ENCODE measurements at regions not wholly inside any gene's neighbourhood (a gene's known extent, or its start where the extent isn't known, plus 50 kb on each side); places are given as distances from the start of the nearest gene placed in this dataset.

DNA sequence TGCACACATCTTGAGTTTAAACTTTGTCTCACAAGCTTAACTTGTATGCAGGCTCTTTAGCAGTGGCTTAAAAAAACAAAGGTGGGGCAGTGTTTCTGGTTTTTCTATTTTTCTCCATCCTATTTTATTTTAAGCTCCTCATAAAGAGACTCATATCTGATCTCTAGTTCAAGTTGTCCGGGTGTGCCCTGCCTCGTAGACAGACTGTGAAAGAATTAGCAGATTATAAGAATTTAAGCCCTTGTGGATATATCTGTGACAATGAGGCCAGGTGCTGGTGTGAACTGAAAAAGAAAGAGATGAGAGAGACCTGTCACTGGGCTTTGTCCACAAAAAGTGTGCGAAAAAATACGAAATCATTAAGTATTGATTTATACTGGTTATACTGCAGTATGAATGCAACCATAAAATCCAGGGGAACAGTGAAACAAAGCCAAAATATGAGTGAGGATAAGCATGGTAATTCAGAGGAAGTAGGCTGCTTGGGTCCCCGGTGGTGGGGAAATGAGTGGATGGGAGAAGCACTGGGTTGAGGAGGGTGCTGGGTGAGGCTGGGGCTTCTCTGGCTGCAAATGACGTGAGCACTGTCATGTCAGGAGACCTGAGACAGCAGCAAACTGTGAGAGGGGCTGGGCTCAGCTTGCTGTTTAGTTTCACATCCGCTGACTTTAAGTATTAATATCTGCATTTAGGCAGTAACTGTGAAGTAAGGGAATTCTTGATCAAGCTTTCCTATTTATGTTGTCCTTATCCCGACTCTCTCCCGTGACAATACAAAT is 179.7 kb upstream of the ANKRD55 start:
- no peak overlapping the region for H3K4me3 ChIP-seq (ENCODE audit: insufficient read depth, low read length)
- H3K27me3 ChIP-seq (ENCODE audit: insufficient read depth, low read length) = peaks cover 7% of the 10 kb centered on the region
- no peaks in the 10 kb centered on the region for H4K20me1 ChIP-seq (ENCODE audit: insufficient read depth, low read length)
- TF ChIP-seq, protein P1, sequence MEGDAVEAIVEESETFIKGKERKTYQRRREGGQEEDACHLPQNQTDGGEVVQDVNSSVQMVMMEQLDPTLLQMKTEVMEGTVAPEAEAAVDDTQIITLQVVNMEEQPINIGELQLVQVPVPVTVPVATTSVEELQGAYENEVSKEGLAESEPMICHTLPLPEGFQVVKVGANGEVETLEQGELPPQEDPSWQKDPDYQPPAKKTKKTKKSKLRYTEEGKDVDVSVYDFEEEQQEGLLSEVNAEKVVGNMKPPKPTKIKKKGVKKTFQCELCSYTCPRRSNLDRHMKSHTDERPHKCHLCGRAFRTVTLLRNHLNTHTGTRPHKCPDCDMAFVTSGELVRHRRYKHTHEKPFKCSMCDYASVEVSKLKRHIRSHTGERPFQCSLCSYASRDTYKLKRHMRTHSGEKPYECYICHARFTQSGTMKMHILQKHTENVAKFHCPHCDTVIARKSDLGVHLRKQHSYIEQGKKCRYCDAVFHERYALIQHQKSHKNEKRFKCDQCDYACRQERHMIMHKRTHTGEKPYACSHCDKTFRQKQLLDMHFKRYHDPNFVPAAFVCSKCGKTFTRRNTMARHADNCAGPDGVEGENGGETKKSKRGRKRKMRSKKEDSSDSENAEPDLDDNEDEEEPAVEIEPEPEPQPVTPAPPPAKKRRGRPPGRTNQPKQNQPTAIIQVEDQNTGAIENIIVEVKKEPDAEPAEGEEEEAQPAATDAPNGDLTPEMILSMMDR (IDR thresholded peaks at IDR 0.05; ENCODE audit: extremely low read depth, low read depth, low read length) = no peak
- H3K4me1 ChIP-seq (ENCODE audit: insufficient read depth, low read length) = peaks cover 10% of the 10 kb centered on the region
- no peaks in the 10 kb centered on the region for H3K9me3 ChIP-seq (ENCODE audit: low read depth, low read length)
- H3K36me3 ChIP-seq (ENCODE audit: insufficient read depth, low read length) = no peaks in the 10 kb centered on the region
- peak overlapping the region; percentile 25 for H2AFZ ChIP-seq (ENCODE audit: low read length)
- no peak overlapping the region for H3K4me2 ChIP-seq (ENCODE audit: insufficient read depth, low read length)
- no peak overlapping the region for H3K27ac ChIP-seq (ENCODE audit: low read depth, low read length)
- no peak for DNase-seq (ENCODE audit: insufficient read length, low spot score, missing footprints)
- no peaks in the 10 kb centered on the region for H3K79me2 ChIP-seq (ENCODE audit: insufficient read depth, low read length)

DNA sequence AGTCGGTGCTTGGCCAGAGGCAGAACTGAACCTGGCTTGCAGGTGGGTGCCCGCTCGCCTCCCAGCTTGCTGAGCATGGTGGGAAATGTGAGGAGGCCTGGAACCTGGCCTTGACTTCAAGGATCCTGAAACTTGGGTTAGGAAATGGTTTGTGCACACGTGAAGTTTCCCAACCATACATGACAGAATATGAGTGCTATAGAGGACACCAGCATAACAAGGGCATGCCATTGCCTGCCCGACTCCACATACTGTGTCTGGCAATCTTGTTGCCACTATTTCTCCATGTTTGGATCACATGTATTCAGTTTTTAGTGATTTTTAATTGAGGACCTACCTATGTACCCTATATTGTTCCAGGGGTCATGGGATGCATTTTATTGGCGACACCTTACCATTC is 177.6 kb upstream of the ANKRD55 start:
- H3K27ac ChIP-seq (ENCODE audit: low read depth, low read length) = no peak overlapping the region
- no peak for DNase-seq (ENCODE audit: insufficient read length, low spot score, missing footprints)
- H3K4me1 ChIP-seq (ENCODE audit: insufficient read depth, low read length) = peaks cover 10% of the 10 kb centered on the region
- no peaks in the 10 kb centered on the region for H3K9me3 ChIP-seq (ENCODE audit: low read depth, low read length)
- H2AFZ ChIP-seq (ENCODE audit: low read length) = no peak overlapping the region
- no peak overlapping the region for H3K4me2 ChIP-seq (ENCODE audit: insufficient read depth, low read length)
- TF ChIP-seq, protein P1 (IDR thresholded peaks at IDR 0.05; ENCODE audit: extremely low read depth, low read depth, low read length) = no peak
- no peaks in the 10 kb centered on the region for H4K20me1 ChIP-seq (ENCODE audit: insufficient read depth, low read length)
- H3K36me3 ChIP-seq (ENCODE audit: insufficient read depth, low read length) = no peaks in the 10 kb centered on the region
- H3K27me3 ChIP-seq (ENCODE audit: insufficient read depth, low read length) = peaks cover 7% of the 10 kb centered on the region
- H3K79me2 ChIP-seq (ENCODE audit: insufficient read depth, low read length) = no peaks in the 10 kb centered on the region
- no peak overlapping the region for H3K4me3 ChIP-seq (ENCODE audit: insufficient read depth, low read length)

DNA sequence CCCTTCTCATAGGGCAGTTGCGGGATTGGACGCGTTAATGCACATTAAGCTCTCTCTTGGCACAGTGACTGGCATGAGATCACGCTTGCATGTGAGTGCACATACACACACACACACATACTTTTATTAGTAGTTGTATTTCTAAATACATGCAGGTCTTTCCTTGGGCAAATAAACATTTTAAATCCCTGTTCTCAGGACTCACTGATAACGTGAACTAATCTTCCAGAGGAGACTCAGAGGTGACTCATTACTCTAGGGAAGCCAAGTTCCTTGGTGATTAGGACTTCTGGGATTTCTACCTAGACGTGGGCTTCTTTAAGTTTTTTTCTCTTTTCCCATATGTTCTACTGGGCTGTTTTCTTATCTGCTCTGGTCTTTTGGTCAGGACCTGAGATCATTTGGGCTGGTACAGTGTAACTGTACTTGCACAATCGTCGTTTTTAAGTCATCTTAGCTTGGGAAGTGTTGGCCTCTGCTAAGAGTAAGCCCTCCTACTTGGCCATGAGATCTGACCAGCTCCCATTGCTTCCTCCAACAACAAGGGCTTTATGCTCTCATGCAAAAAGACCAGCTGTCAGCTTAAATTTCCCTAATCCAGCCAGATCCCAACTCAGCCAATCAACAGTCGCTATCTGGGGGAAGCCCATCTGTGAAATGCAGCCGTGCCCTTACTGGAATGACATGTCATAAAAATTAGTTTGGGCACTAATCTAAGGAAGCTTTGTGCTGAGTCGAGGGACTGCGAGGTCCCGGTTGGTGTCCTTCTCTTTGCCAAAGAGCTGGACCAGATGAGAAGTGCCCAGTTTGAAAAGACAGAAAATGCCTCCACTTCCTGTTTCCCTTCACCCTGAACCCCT is 176.4 kb upstream of the ANKRD55 start:
- Histone ChIP-seq H2AFZ (ENCODE audit: low read length) (peak overlapping the region; percentile 41), H3K27me3 (ENCODE audit: insufficient read depth, low read length) (peaks cover 7% of the 10 kb centered on the region), H4K20me1 (ENCODE audit: insufficient read depth, low read length) (no peaks in the 10 kb centered on the region), H3K4me2 (ENCODE audit: insufficient read depth, low read length) (peak overlapping the region; percentile 59), H3K9me3 (ENCODE audit: low read depth, low read length) (no peaks in the 10 kb centered on the region), H3K4me1 (ENCODE audit: insufficient read depth, low read length) (peaks cover 8% of the 10 kb centered on the region), H3K27ac (ENCODE audit: low read depth, low read length) (no peak overlapping the region), H3K79me2 (ENCODE audit: insufficient read depth, low read length) (no peaks in the 10 kb centered on the region), H3K36me3 (ENCODE audit: insufficient read depth, low read length) (no peaks in the 10 kb centered on the region), H3K4me3 (ENCODE audit: insufficient read depth, low read length) (peak overlapping the region; percentile 11)
- TF ChIP-seq, protein P1 (IDR thresholded peaks at IDR 0.05; ENCODE audit: extremely low read depth, low read depth, low read length) = no peak
- DNase-seq (ENCODE audit: insufficient read length, low spot score, missing footprints) = peak; percentile 88

GRCh38 chr5:56406838-56407237 is 173.7 kb upstream of the ANKRD55 start:
- Histone ChIP-seq H3K36me3 (ENCODE audit: insufficient read depth, low read length) (no peaks in the 10 kb centered on the region), H3K9me3 (ENCODE audit: low read depth, low read length) (no peaks in the 10 kb centered on the region), H3K4me1 (ENCODE audit: insufficient read depth, low read length) (peaks cover 8% of the 10 kb centered on the region), H2AFZ (ENCODE audit: low read length) (no peak overlapping the region), H3K27ac (ENCODE audit: low read depth, low read length) (no peak overlapping the region), H3K4me3 (ENCODE audit: insufficient read depth, low read length) (no peak overlapping the region), H4K20me1 (ENCODE audit: insufficient read depth, low read length) (no peaks in the 10 kb centered on the region), H3K4me2 (ENCODE audit: insufficient read depth, low read length) (no peak overlapping the region), H3K27me3 (ENCODE audit: insufficient read depth, low read length) (peaks cover 5% of the 10 kb centered on the region), H3K79me2 (ENCODE audit: insufficient read depth, low read length) (no peaks in the 10 kb centered on the region)
- DNase-seq (ENCODE audit: insufficient read length, low spot score, missing footprints) = no peak
- TF ChIP-seq, protein P1 (IDR thresholded peaks at IDR 0.05; ENCODE audit: extremely low read depth, low read depth, low read length) = no peak

Measured in osteoblast (primary cell).